Nephron (organoid): ENCODE measurements at regions not wholly inside any gene's neighbourhood (a gene's known extent, or its start where the extent isn't known, plus 50 kb on each side); places are given as distances from the start of the nearest gene placed in this dataset.

ENCODE experiments used
- H3K27ac Mint-ChIP-seq, 3 experiments: 2 replicates each; pipeline ENCODE4 v1.8.0; 2020; ENCODE audit warnings: mixed read lengths in 3 of 3, mild to moderate bottlenecking in 2 of 3, moderate library complexity in 1 of 3
- H3K27me3 Mint-ChIP-seq: 2 replicates; pipeline ENCODE4 v1.8.0; 2021; ENCODE audit warnings: low read depth, mild to moderate bottlenecking, moderate library complexity, mixed read lengths
- H3K36me3 Mint-ChIP-seq: 2 replicates; pipeline ENCODE4 v1.8.0; 2020; ENCODE audit warnings: low read depth, mixed read lengths
- H3K4me1 Mint-ChIP-seq: 2 replicates; pipeline ENCODE4 v1.8.0; 2020; ENCODE audit warnings: mixed read lengths
- H3K4me3 Mint-ChIP-seq, 3 experiments: 2 replicates each; pipeline ENCODE4 v1.8.0; 2020; ENCODE audit warnings: mild to moderate bottlenecking in 3 of 3, mixed read lengths in 3 of 3, moderate library complexity in 2 of 3
- H3K9me3 Mint-ChIP-seq: 2 replicates; pipeline ENCODE4 v1.8.0; 2020; ENCODE audit warnings: mixed read lengths
- CTCF ChIP-seq, 3 experiments: fragments of 200-600 bp; sonication (generic); IDR thresholded peaks; one replicate each; pipeline ENCODE4 v1.5.0; 2021; ENCODE audit warnings: antibody characterized with exemption in 3 of 3; ENCODE audit not compliant: unreplicated experiment in 3 of 3

GRCh38 chr18:75812761-75813160 lies 385.3 kb upstream of the SMIM21 start:
- Mint-ChIP-seq H3K27ac (no peak overlapping the region), H3K9me3 (peaks cover 5% of the 10 kb centered on the region), H3K36me3 (no peaks in the 10 kb centered on the region), H3K4me3 (no peak overlapping the region), H3K27me3 (peaks cover 3% of the 10 kb centered on the region), H3K4me1 (peaks cover 34% of the 10 kb centered on the region)
- no peak for TF ChIP-seq CTCF (IDR thresholded peaks at IDR 0.05; ENCODE audit: unreplicated experiment in 3 of 3)

GRCh38 chr18:75810961-75811551 lies 383.6 kb upstream of the SMIM21 start:
- H3K9me3 Mint-ChIP-seq: peaks cover 5% of the 10 kb centered on the region
- peak overlapping the region in 2 of 3 experiments; percentile 22 to 46 for H3K4me3 Mint-ChIP-seq
- TF ChIP-seq CTCF (IDR thresholded peaks at IDR 0.05; ENCODE audit: unreplicated experiment in 3 of 3): no peak
- H3K4me1 Mint-ChIP-seq: peaks cover 37% of the 10 kb centered on the region
- no peaks in the 10 kb centered on the region for H3K36me3 Mint-ChIP-seq
- H3K27ac Mint-ChIP-seq: peak overlapping the region; percentile 39 to 66 (median 60)
- peaks cover 3% of the 10 kb centered on the region for H3K27me3 Mint-ChIP-seq

GRCh38 chr18:75810516-75810915 lies 383.0 kb upstream of the SMIM21 start:
- peak overlapping the region in 2 of 3 experiments; percentile 22 to 46 for H3K4me3 Mint-ChIP-seq

GRCh38 chr18:75809926-75810255 lies 382.4 kb upstream of the SMIM21 start:
- no peak for TF ChIP-seq CTCF (IDR thresholded peaks at IDR 0.05; ENCODE audit: unreplicated experiment in 3 of 3)
- no peaks in the 10 kb centered on the region for H3K27me3 Mint-ChIP-seq
- peak overlapping the region; percentile 66 to 82 (median 68) for H3K27ac Mint-ChIP-seq
- no peaks in the 10 kb centered on the region for H3K36me3 Mint-ChIP-seq
- H3K4me1 Mint-ChIP-seq: peaks cover 43% of the 10 kb centered on the region
- peaks cover 5% of the 10 kb centered on the region for H3K9me3 Mint-ChIP-seq
- peak overlapping the region; percentile 55 to 74 (median 61) for H3K4me3 Mint-ChIP-seq

More at GRCh38 chr18:75810516-75810915, 383.0 kb upstream of the SMIM21 start:
- Mint-ChIP-seq H3K4me1 (peaks cover 37% of the 10 kb centered on the region), H3K9me3 (peaks cover 5% of the 10 kb centered on the region), H3K36me3 (no peaks in the 10 kb centered on the region), H3K27ac (peak overlapping the region; percentile 39 to 66 (median 60)), H3K27me3 (peaks cover 3% of the 10 kb centered on the region)
- no peak for TF ChIP-seq CTCF (IDR thresholded peaks at IDR 0.05; ENCODE audit: unreplicated experiment in 3 of 3)

GRCh38 chr18:75809151-75809925 lies 381.8 kb upstream of the SMIM21 start:
- Mint-ChIP-seq H3K27ac (peak overlapping the region; percentile 66 to 82 (median 68)), H3K36me3 (no peaks in the 10 kb centered on the region), H3K9me3 (peaks cover 5% of the 10 kb centered on the region), H3K4me3 (peak overlapping the region; percentile 55 to 74 (median 61)), H3K4me1 (peaks cover 46% of the 10 kb centered on the region), H3K27me3 (no peaks in the 10 kb centered on the region)
- TF ChIP-seq CTCF (IDR thresholded peaks at IDR 0.05; ENCODE audit: unreplicated experiment in 3 of 3): no peak
